GM21447 (cell line): ENCODE measurements at regions not wholly inside any gene's neighbourhood (a gene's known extent, or its start where the extent isn't known, plus 50 kb on each side); places are given as distances from the start of the nearest gene placed in this dataset.

ENCODE experiments used
- ATAC-seq: cut with Tn5 transposase; IDR thresholded peaks from one replicate; pipeline ENCODE4 v1.9.1; 2021; ENCODE audit not compliant: unreplicated experiment

GRCh38 chr17:68812876-68813584, 142.2 kb downstream of the ABCA8 start:
- no peak for ATAC-seq

- ATAC-seq: no peak
These were observed 146.0 kb downstream of the ABCA8 start for GRCh38 chr17:68809148-68809547.

- no peak for ATAC-seq
These were observed 147.0 kb downstream of the ABCA8 start for GRCh38 chr17:68807998-68808772.

GRCh38 chr17:68805609-68806008, 149.6 kb downstream of the ABCA8 start:
- ATAC-seq: no peak

GRCh38 chr17:68804777-68805520, 150.2 kb downstream of the ABCA8 start:
- ATAC-seq: no peak

GRCh38 chr17:68803164-68803929, 151.8 kb downstream of the ABCA8 start:
- ATAC-seq: no peak

GRCh38 chr17:68801335-68802247, 153.6 kb downstream of the ABCA8 start:
- ATAC-seq: no peak

GRCh38 chr17:68800751-68801150, 154.4 kb downstream of the ABCA8 start:
- no peak for ATAC-seq

- ATAC-seq: no peak
These were observed 160.4 kb downstream of the ABCA8 start for GRCh38 chr17:68794636-68795434.

GRCh38 chr17:68792873-68793272, 162.3 kb downstream of the ABCA8 start:
- ATAC-seq: no peak

GRCh38 chr17:68792042-68792685, 163.0 kb downstream of the ABCA8 start:
- no peak for ATAC-seq

GRCh38 chr17:68790931-68791330, 164.3 kb downstream of the ABCA8 start:
- ATAC-seq: no peak

GRCh38 chr17:68790492-68790891, 164.7 kb downstream of the ABCA8 start:
- ATAC-seq: no peak

- ATAC-seq: no peak
These were observed 165.8 kb downstream of the ABCA8 start for GRCh38 chr17:68789203-68789962.

- no peak for ATAC-seq
These were observed 169.4 kb downstream of the ABCA8 start for GRCh38 chr17:68785565-68786486.

GRCh38 chr17:68784431-68784830, 170.8 kb downstream of the ABCA8 start:
- no peak for ATAC-seq

- ATAC-seq: no peak
These were observed 171.3 kb downstream of the ABCA8 start for GRCh38 chr17:68783861-68784260.
